GM19023 (cell line): ENCODE measurements at regions not wholly inside any gene's neighbourhood (a gene's known extent, or its start where the extent isn't known, plus 50 kb on each side); places are given as distances from the start of the nearest gene placed in this dataset.
"Not testable (repeated sequence)": the region's sequence is repeated elsewhere in the genome, so short reads cannot be mapped to it uniquely, and the experiment has no call there.

ENCODE experiments used
- ATAC-seq: cut with Tn5 transposase; IDR thresholded peaks from one replicate; pipeline ENCODE4 v1.9.1; 2021; ENCODE audit warnings: mild to moderate bottlenecking, moderate library complexity; ENCODE audit not compliant: unreplicated experiment

- ATAC-seq = no peak
These were observed 567.5 kb downstream of the TRHDE start for GRCh38 chr12:72839696-72840095.

DNA sequence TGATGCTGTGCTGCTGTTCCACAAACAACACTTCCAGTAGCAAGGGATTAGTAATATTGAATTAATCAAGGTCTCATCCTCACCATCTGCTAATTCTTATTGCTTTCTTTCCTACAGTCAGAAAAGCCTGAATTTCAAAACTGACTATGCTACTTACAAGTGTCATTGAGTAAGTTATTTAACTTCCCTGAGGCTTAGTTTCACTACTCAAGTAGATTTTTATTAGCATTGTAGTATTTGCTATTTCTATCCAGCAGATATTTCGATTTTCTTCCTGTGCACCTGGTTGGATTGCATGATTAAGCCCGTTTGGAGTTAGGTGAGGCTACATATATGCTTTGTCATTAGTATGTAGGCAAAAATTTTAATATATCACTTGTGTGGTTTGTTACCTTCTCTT, 591.5 kb downstream of the TRHDE start:
- ATAC-seq = no peak

GRCh38 chr12:72865921-72866320, 593.8 kb downstream of the TRHDE start:
- ATAC-seq = no peak

GRCh38 chr12:72869024-72869423, 596.9 kb downstream of the TRHDE start:
- no peak for ATAC-seq

DNA sequence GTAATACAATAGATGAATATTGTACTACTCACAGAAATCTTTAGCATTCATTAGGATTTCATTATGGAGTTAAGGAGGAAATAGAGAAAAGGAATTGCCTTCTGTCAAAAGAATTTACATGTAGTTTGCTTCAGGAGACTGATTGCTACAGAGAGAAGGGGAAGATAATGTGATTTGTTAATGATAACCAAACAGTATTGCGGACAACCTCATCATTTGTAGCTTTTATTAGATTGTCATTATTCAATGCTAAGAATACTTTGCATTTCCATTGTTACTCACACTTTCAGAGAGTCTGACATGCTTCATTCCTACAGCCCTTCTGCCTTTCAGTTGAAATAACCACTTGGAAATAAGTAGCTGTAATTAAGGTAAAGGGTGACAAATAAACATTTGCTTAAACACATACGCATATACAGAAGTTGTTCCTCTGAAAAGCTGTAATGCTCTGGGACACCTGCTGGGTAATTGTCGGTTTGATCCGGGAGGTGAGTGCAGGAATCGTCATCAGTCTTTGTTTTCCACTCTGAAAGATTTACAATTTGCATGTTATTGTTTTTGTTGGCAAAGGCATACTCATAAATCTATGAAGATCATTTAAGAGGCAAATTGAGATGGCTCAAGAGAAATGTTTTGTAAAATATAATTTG, 600.2 kb downstream of the TRHDE start:
- ATAC-seq = no peak

- ATAC-seq = no peak
These were observed 600.8 kb downstream of the TRHDE start for GRCh38 chr12:72872996-72873395.

- ATAC-seq = no peak
These were observed 603.9 kb downstream of the TRHDE start for GRCh38 chr12:72876092-72876491.

GRCh38 chr12:72888693-72889092, 616.5 kb downstream of the TRHDE start:
- ATAC-seq = no peak

- ATAC-seq = no peak
These were observed 617.6 kb downstream of the TRHDE start for GRCh38 chr12:72889791-72890190.

- no peak for ATAC-seq
These were observed 629.5 kb downstream of the TRHDE start for GRCh38 chr12:72901685-72902084.

DNA sequence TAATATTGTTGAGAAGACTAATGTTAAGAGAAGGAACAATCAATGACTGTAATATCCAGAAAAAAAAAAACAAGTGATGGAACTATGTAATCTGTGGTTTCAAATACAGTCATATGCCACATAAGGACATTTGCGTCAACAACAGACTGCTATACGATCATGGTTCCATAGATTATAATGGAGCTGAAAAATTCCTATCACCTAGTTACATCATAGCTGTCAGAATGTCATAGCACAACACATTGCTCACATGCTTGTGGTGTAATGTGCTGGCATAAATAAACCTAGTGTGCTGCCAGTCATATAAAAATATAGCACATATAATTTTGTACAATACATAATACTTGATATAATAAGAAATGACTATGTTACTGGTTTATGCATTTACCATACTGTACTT, 653.5 kb downstream of the TRHDE start:
- no peak for ATAC-seq

DNA sequence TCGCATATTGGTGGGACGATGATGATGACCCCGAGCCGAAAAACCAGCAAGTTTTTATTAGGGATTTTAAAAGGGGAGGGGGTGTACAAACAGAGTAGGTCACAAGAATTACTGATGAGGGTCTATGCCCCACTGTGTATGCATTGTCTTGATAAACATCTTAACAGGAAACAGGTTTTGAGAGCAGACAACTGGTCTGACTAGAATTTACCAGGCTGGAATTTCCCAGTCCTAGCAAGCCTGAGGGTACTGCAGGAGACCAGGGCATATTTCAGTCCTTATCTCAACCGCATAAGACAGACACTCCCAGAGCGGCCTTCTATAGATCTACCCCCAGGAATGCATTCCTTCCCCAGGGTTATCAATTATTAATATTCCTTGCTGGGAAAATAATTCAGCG, 659.7 kb downstream of the TRHDE start:
- ATAC-seq = not testable (repeated sequence)

DNA sequence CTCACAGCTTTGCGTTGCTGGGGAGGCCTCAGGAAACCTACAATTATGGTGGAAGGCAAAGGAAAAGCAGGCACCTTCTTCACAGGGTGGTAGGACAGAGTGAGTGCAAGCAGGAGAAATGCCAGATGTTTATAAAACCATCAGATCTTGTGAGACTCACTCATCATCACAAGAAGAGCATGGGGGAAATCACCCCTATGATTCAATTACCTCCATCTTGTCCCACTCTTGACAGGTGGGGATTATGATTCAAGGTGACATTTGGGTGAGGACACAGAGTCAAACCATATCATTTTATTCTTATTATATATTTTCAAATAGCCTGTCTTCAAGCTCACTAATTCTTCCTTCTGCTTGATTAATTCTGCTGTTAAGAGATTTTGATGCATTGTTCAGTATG, 665.3 kb downstream of the TRHDE start:
- ATAC-seq = no peak

DNA sequence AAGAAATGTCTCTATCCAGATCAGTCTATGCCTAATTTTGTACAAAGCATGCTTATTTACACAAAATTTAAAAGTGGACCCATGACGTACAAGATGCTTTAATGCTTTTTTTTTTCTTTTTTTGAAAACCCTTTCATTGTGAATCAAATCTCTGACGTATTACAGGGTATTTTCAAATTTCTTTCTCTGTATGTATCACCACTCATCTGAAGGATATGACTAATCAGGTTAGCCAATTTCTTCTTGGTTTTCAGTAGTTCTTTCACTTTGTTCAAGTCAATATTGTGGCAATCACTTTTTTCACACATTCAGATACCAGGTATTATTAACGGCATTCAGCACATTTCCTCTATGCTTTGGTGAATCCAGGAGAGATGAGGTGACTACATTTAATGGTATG, 685.3 kb downstream of the TRHDE start:
- no peak for ATAC-seq

- ATAC-seq = no peak
These were observed 694.5 kb downstream of the TRHDE start for GRCh38 chr12:72966684-72967083.

GRCh38 chr12:72974954-72975555, 702.9 kb downstream of the TRHDE start:
- ATAC-seq = no peak

DNA sequence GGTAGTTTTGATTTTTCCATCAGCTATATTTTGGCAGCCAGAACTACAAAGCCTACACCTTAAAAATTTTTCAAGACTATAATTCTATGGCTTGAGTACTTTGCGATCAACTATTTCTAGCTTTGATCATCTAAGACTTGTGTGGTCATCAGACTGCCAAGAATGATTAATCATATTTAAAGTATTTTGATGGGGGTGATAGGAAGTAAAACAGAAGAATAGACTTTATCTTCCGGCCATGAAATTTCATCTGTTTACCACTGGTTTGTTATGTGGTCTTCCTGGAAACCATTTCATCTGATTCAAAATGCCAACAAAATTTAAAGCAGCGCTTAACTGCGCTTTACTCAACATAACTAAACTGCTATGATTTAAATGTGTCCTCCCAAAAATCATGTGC, 706.8 kb downstream of the TRHDE start:
- ATAC-seq = no peak

GRCh38 chr12:72982356-72982755, 710.2 kb downstream of the TRHDE start:
- ATAC-seq = no peak

DNA sequence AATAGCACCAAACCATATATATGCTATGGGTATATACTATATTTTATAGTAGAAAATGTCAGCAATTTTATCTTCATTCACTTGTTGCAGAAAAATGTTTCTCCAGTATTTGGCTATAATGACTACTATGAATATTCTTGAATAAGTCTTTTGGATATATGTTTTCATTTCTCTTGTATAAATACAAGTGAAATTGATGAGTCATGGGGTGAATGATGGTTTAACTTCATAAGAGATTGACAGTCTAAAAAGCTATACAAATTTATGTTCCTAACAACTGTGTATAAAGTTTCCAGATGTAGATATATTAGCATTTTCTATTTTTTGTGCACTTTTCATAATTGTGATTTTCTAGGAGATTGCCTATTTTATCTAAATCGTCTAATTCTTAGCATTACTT, 714.8 kb downstream of the TRHDE start:
- no peak for ATAC-seq

- no peak for ATAC-seq
These were observed 717.3 kb downstream of the TRHDE start for GRCh38 chr12:72989458-72989947.

GRCh38 chr12:72995029-72995428, 722.9 kb downstream of the TRHDE start:
- ATAC-seq = not testable (repeated sequence)

DNA sequence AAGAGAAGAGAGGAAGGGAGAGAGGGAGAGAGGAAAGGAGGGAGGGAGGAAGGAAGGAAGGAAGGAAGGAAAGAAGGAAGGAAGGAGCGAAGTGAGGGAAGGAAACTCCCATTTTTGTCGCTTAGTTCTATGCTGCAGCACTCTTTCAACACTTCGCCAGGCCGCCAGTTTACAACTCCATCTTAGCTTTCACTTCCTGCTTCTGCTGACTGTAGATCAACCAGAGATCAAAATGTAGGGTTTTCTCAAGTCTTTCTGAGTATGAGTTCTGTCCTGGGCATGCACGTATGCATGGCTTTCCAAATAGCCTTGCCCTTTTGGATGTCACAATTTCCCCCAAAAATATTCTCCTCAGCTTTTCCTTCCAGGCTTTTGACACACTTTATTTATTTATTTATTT, 723.4 kb downstream of the TRHDE start:
- no peak for ATAC-seq

GRCh38 chr12:73001806-73002205, 729.6 kb downstream of the TRHDE start:
- not testable (repeated sequence) for ATAC-seq
